ENCODE measurements at regions not wholly inside any gene's neighbourhood (a gene's known extent, or its start where the extent isn't known, plus 50 kb on each side); places are given as distances from the start of the nearest gene placed in this dataset.

DNA sequence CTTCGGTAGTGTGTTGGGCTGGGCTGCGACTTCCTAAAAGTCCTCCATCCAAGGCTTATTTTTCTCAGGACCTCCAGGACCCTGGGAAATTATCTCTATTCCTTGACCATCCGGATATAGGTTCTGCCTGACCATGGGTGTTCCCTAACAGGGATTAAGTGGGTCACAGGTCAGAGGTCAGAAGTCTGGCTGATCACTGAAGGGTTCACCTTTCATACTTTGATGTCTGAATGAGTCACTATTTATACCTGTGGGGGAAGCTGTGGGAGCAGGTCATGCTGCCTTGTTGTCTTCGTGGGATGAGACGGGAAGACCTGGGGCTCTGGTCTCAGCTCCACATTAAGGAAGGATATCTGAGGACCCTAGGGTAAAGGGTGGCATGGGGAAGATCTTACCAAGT lies 65.0 kb upstream of the ETV3 start:
- Mint-ChIP-seq H3K4me3 (no peak overlapping the region), H3K4me1 (ENCODE audit: low read depth) (no peaks in the 10 kb centered on the region), H3K27ac (no peak overlapping the region), H3K36me3 (ENCODE audit: low read depth) (no peaks in the 10 kb centered on the region), H3K9me3 (no peaks in the 10 kb centered on the region), H3K27me3 (ENCODE audit: insufficient read depth) (peaks cover 15% of the 10 kb centered on the region)
- no peak for DNase-seq
- TF ChIP-seq, protein P1, sequence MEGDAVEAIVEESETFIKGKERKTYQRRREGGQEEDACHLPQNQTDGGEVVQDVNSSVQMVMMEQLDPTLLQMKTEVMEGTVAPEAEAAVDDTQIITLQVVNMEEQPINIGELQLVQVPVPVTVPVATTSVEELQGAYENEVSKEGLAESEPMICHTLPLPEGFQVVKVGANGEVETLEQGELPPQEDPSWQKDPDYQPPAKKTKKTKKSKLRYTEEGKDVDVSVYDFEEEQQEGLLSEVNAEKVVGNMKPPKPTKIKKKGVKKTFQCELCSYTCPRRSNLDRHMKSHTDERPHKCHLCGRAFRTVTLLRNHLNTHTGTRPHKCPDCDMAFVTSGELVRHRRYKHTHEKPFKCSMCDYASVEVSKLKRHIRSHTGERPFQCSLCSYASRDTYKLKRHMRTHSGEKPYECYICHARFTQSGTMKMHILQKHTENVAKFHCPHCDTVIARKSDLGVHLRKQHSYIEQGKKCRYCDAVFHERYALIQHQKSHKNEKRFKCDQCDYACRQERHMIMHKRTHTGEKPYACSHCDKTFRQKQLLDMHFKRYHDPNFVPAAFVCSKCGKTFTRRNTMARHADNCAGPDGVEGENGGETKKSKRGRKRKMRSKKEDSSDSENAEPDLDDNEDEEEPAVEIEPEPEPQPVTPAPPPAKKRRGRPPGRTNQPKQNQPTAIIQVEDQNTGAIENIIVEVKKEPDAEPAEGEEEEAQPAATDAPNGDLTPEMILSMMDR (IDR thresholded peaks at IDR 0.05): no peak

DNA sequence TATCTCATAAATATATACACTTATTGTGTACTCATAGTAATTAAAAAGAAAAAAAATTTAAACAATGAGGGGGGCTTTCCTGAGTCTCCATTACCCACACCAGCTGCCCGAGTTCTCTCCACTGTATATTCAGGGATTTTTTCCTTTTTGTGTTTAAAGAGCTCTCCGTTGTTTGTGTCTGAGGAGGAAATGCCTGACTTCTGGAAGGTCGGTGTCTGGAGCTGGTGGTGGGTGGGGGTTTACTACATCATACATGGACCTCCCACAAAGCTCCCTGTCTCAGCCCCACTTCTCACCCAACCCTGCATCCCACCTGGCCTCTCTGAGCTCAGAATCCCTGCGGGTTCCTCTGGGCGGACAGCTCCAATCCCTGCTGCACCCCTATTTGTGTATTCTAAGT lies 64.1 kb upstream of the ETV3 start:
- H3K27ac Mint-ChIP-seq: no peak overlapping the region
- no peak overlapping the region for H3K4me3 Mint-ChIP-seq
- no peaks in the 10 kb centered on the region for H3K9me3 Mint-ChIP-seq
- DNase-seq: no peak
- TF ChIP-seq, protein P1 (IDR thresholded peaks at IDR 0.05): no peak
- H3K4me1 Mint-ChIP-seq (ENCODE audit: low read depth): no peaks in the 10 kb centered on the region
- H3K27me3 Mint-ChIP-seq (ENCODE audit: insufficient read depth): peaks cover 17% of the 10 kb centered on the region
- no peaks in the 10 kb centered on the region for H3K36me3 Mint-ChIP-seq (ENCODE audit: low read depth)

DNA sequence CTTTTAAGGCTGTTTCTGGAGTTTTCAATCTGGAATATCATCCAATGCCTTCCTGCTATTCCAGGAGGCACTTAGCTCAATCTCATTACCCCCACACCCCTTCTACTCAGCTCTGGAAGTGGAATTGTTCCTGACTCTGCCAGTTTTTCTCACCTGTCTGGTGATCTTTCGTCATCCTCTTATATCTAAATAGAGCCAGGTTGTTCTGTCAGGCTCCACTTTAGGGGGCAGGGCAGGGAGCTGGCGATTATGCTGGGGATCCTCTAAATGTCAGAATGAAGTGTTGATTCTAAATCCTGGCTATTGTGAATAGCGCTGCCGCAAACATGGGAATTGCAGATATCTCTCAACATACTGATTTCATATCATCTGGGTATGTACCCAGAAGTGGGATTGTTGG lies 63.6 kb upstream of the ETV3 start:
- Mint-ChIP-seq H3K4me1 (ENCODE audit: low read depth) (no peaks in the 10 kb centered on the region), H3K4me3 (no peak overlapping the region), H3K9me3 (no peaks in the 10 kb centered on the region), H3K36me3 (ENCODE audit: low read depth) (no peaks in the 10 kb centered on the region), H3K27ac (no peak overlapping the region), H3K27me3 (ENCODE audit: insufficient read depth) (peaks cover 17% of the 10 kb centered on the region)
- no peak for DNase-seq
- TF ChIP-seq, protein P1 (IDR thresholded peaks at IDR 0.05): no peak

DNA sequence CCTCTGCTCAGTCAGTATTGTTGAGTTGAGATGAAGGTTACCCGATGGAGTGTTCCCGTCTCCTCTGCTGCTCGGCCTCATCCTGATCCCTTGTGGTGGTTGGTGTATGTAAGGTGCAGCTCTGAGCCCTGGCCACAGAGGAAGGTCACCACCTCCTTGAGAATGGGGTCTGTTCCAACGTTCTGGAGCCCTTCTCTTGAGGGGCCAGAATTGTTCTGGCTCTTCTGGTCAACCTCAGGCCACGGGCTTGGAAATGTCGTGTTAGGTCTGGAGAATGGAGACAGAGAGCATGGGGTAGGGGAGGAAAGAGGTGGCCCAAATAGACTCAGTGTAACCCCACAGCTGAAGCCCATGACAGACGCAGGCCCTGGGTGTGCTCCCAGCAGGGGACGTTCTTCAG lies 62.3 kb upstream of the ETV3 start:
- peaks cover 22% of the 10 kb centered on the region for H3K27me3 Mint-ChIP-seq (ENCODE audit: insufficient read depth)
- H3K4me3 Mint-ChIP-seq: no peak overlapping the region
- DNase-seq: no peak
- TF ChIP-seq, protein P1 (IDR thresholded peaks at IDR 0.05): no peak
- no peaks in the 10 kb centered on the region for H3K4me1 Mint-ChIP-seq (ENCODE audit: low read depth)
- H3K36me3 Mint-ChIP-seq (ENCODE audit: low read depth): no peaks in the 10 kb centered on the region
- no peaks in the 10 kb centered on the region for H3K9me3 Mint-ChIP-seq
- no peak overlapping the region for H3K27ac Mint-ChIP-seq

DNA sequence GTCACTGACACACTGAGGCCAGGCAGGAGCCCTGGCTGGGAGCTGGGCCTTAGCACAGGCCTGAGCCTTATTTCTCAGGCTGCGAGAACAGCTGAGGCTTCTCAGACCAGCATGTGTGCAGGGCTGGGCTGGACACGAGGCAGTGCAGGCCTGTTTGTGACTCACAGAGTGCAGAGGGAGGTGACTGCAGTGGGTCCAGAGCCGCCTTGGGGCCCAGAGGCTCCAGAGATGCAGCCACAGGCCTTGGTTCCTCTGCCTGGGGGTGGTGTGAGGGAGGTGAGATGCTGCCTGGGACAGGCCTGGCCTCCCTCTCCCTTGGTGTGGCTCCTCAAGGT lies 61.2 kb upstream of the ETV3 start:
- DNase-seq: peak; percentile 19
- H3K4me3 Mint-ChIP-seq: no peak overlapping the region
- H3K27ac Mint-ChIP-seq: no peak overlapping the region
- no peaks in the 10 kb centered on the region for H3K9me3 Mint-ChIP-seq
- no peaks in the 10 kb centered on the region for H3K4me1 Mint-ChIP-seq (ENCODE audit: low read depth)
- TF ChIP-seq, protein P1 (IDR thresholded peaks at IDR 0.05): no peak
- H3K36me3 Mint-ChIP-seq (ENCODE audit: low read depth): no peaks in the 10 kb centered on the region
- H3K27me3 Mint-ChIP-seq (ENCODE audit: insufficient read depth): peaks cover 22% of the 10 kb centered on the region

All from HFFc6 (cell line).